ENCODE measurements at regions not wholly inside any gene's neighbourhood (a gene's known extent, or its start where the extent isn't known, plus 50 kb on each side); places are given as distances from the start of the nearest gene placed in this dataset.

- no peak for DNase-seq
Measured at GRCh38 chr5:98414938-98415337, 358.5 kb upstream of the RGMB start.

- DNase-seq: no peak
Measured at GRCh38 chr5:98415663-98416062, 357.8 kb upstream of the RGMB start.

- no peak for DNase-seq
Measured at GRCh38 chr5:98416541-98416940, 356.9 kb upstream of the RGMB start.

- DNase-seq: no peak
Measured at GRCh38 chr5:98419825-98420224, 353.6 kb upstream of the RGMB start.

- no peak for DNase-seq
Measured at GRCh38 chr5:98424681-98425450, 348.6 kb upstream of the RGMB start.

- DNase-seq: no peak
Measured at GRCh38 chr5:98425640-98426039, 347.8 kb upstream of the RGMB start.

- no peak for DNase-seq
Measured at GRCh38 chr5:98428806-98429205, 344.7 kb upstream of the RGMB start.

GRCh38 chr5:98432378-98432777, 341.1 kb upstream of the RGMB start:
- DNase-seq: no peak

- DNase-seq: no peak
Measured at GRCh38 chr5:98433022-98433421, 340.4 kb upstream of the RGMB start.

GRCh38 chr5:98433673-98434072, 339.8 kb upstream of the RGMB start:
- DNase-seq: no peak

- no peak for DNase-seq
Measured at GRCh38 chr5:98436667-98437066, 336.8 kb upstream of the RGMB start.

- DNase-seq: no peak
Measured at GRCh38 chr5:98442448-98442847, 331.0 kb upstream of the RGMB start.

- DNase-seq: no peak
Measured at GRCh38 chr5:98443881-98444280, 329.6 kb upstream of the RGMB start.

- no peak for DNase-seq
Measured at GRCh38 chr5:98453296-98453695, 320.2 kb upstream of the RGMB start.

- DNase-seq: no peak
Measured at GRCh38 chr5:98454407-98454806, 319.1 kb upstream of the RGMB start.

GRCh38 chr5:98454904-98455303, 318.6 kb upstream of the RGMB start:
- DNase-seq: no peak

- DNase-seq: no peak
Measured at GRCh38 chr5:98455665-98456064, 317.8 kb upstream of the RGMB start.

GRCh38 chr5:98458004-98458403, 315.5 kb upstream of the RGMB start:
- no peak for DNase-seq

GRCh38 chr5:98458726-98459125, 314.7 kb upstream of the RGMB start:
- DNase-seq: no peak

GRCh38 chr5:98460536-98460935, 312.9 kb upstream of the RGMB start:
- no peak for DNase-seq

GRCh38 chr5:98461485-98461884, 312.0 kb upstream of the RGMB start:
- DNase-seq: no peak

GRCh38 chr5:98463222-98463621, 310.2 kb upstream of the RGMB start:
- DNase-seq: no peak

- no peak for DNase-seq
Measured at GRCh38 chr5:98463676-98464075, 309.8 kb upstream of the RGMB start.

GRCh38 chr5:98464737-98465330, 308.6 kb upstream of the RGMB start:
- DNase-seq: no peak

Data from NCI-H2029 (cell line).